GM18508 (cell line): ENCODE measurements at regions not wholly inside any gene's neighbourhood (a gene's known extent, or its start where the extent isn't known, plus 50 kb on each side); places are given as distances from the start of the nearest gene placed in this dataset.

ENCODE experiments used
- ATAC-seq: cut with Tn5 transposase; IDR thresholded peaks from one replicate; pipeline ENCODE4 v1.9.1; 2021; ENCODE audit warnings: moderate number of reproducible peaks; ENCODE audit not compliant: insufficient read depth, unreplicated experiment

DNA sequence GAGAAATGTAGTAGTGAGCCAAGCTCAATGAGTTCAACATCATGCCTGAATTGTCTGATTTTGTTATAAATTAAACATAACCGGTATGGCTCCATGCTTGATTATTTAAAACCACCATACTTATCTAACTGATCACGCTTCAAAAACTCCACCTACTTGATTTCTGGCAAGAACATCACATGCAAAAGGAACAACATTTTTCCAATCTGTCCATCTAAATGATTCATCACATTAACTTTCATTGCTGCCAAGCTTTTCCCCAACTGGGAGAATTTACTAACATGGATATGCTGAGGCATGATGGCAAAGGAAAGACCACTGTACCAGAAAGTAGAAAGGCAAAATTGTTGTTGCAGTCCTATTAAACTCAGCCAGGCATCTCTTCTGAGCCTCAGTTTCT lies 286.8 kb downstream of the TRIB2 start:
- no peak for ATAC-seq

DNA sequence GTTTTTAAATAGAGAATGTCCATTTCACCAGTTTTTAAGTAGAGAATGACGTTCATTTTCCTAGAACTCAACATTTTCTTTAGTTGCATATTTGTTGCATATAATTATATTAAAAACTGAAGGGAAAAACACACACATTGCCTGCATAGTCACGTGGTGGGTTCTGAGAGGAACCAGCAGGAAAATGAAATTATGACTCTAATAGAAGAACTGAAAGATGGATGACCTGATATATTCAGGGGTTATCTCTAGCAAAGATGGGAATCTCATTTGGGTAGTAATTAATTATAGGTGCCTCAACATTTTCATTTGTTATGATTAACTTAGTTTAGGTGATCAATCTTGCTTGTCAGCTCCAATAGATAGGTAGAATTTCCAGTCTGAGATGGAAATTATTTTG lies 288.3 kb downstream of the TRIB2 start:
- no peak for ATAC-seq

DNA sequence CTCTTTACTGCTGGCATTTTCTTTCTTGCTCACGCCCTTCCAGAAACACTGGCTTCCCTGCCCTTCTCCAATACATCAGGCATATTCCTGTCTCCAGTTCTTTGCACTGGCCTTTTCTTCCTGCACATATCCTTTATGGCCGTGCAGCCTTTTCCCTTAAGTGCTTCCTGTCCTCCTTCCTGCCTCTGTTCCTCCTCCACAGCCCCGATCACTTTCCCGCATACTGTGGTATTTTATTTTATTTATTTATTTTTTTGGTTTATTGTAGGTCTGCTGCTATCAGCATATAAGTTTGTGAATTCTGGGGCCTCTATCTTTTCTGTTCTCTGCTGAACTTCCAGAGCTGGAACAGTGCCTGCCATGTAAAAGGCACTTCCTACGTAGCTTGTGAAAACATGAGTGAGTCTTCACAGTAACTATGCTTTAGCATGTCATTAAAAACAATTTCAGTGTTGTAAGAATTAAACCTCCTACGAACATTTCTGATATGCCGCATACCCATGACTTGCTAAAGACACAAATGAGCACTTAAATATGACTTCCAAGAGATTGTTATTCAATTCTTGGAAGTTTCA lies 289.1 kb downstream of the TRIB2 start:
- no peak for ATAC-seq

- ATAC-seq, result no peak
Measured at GRCh38 chr2:13006426-13006825, 289.7 kb downstream of the TRIB2 start.

DNA sequence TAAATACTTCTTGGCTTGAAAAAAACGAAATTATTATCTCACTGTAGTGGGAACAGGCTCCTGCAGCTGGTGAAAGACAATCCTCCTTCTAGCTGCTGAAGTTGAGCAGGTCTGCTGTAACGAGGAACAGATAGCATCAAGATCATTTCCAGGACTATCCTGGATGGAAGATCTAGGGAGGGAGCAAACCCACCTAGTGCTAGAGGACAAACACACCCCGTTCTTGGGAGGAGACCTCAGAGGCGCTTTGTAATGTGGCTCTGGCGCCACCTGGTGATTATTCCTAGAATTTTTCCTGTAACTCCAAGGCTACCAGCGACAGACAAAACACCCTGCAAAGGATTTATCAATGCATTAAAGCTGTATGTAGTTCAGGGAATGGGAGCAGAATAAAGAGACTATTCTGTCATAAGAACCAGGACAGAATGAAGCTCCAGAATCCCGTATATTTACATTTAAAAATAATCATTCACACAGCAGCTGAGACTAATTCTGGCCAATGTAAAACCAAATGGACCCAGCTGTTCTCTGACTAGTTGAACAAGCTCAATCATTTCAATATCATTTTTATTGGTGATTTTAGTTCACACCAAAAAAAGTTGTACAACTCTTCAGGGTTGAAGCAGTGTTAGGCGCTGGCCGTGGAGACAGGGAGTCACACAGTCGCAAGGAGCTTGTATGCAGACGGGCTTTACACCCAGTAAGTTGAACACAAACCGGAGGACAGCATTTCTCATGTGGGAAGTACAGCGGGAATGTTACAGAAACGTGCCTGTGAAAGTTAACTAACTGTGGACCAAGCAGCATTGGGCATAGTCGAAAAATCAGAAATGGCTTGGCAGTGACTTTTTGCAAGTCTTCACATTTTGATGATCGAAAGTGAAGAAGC lies 290.3 kb downstream of the TRIB2 start:
- no peak for ATAC-seq

- no peak for ATAC-seq
Measured at GRCh38 chr2:13009027-13009642, 292.4 kb downstream of the TRIB2 start.

- ATAC-seq, result no peak
Measured at GRCh38 chr2:13010283-13010682, 293.5 kb downstream of the TRIB2 start.

DNA sequence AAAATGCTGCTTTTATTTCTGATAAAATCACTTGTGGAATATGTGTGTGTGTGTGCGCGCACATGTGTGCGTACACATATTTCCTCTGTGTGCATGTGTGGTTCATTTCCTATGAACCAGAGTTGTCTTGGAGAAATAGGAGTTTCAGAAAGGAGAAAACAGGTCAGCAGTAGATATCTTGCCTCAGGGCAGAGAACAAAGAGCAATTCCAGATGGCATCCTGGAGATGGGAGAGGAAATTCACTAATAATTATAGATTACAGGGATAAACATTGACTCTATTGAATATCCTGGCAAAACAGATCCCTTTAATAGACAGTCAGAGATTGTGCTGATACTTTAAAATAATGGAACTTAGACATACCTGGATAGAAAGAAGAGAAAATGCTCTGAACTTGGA lies 298.0 kb downstream of the TRIB2 start:
- no peak for ATAC-seq

GRCh38 chr2:13015532-13016320 lies 299.0 kb downstream of the TRIB2 start:
- no peak for ATAC-seq

DNA sequence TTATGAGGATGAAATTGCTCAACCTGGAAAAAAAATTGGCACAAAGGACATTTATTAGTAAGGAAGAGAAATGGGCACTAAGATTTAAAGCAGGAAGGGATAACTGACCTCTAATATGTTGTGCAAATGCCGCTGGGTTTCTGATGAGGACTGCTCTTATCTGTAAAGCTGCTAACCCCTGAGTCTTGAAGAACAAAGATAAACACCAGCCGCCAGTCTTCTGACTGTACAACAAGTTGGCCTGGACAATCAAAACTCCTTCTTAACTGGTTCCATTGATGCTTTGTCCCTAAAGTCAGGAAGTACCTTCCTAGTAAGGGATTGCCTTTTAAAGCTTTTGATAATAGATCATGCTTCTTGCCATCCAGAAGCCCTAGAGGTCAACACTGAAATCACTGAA lies 301.8 kb downstream of the TRIB2 start:
- ATAC-seq, result no peak

DNA sequence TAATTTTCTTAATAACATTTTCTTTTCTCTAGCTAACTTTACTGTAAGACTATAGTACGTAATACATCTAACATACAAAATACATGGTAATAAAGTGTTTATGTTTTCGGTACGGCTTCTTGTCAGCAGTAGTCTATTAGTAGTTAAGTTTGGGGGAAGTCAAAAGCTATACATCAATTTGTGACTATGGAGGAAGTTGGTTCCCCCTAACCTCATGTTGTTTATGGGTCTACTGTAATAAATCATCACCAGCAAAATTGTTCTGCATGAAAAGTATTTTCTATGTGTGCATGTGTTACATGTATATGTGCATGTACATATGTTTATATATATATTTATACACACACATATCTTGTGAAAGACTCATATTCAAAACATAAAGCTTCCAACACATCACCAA lies 303.0 kb downstream of the TRIB2 start:
- no peak for ATAC-seq

DNA sequence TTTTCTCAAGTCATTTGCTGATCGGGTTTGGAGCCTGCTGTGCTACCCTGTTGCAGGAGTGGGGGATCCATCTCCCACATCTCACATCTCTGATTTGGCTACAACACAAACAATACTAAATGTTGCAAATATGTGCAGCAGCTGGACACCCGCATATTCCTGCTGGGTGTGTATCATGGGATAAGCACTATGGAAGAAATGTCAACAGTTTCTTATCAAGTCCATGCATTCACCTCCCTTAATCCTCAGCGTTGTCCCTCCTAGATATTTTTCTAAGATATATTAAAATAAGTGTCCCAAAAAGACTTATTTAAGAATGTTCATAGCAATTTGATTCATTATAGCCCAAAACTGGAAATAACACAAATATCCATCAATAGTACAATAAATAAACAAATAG lies 303.7 kb downstream of the TRIB2 start:
- no peak for ATAC-seq

DNA sequence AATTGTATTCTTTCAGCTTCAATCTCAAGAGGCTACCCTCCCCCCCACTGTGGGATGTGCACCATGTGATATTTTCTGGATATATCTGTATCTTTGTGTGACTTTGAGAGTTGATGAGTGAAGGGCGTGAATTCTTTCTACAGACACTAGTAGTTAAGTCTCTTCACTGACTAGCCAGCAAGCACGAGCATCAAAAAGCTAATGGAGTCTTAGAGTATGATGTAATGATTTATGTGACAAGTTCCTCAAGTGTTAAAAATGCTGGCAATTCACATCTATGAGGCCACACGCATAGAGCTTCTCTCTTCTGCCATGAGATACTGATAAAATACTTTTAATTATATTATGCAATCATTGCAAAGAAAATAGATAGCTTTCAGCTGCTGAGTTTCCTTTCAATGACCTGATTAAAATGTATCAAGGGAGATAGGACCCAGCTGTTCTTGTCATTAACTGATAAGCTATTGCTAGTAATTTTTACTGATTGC lies 304.8 kb downstream of the TRIB2 start:
- no peak for ATAC-seq

DNA sequence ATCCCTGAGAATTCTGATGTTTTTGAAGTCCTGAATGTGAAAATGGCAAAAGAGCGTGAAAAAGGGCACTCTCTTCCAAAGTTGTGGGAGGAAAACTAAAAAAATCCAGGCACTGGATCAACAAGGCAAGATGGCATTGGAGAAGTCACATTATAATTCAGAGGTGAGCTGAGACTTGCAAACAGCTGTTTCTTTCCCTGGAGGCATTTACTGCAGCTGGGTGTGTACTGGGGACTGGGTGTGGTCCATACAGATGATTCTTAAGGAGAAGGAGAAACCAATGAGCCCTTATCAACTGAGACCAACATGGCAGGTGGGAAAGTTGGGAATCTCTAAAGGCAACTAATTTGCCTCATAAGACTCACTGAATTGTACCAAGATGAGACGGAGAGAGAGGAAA lies 313.9 kb downstream of the TRIB2 start:
- ATAC-seq, result no peak

- no peak for ATAC-seq
Measured at GRCh38 chr2:13034861-13035260, 318.1 kb downstream of the TRIB2 start.

DNA sequence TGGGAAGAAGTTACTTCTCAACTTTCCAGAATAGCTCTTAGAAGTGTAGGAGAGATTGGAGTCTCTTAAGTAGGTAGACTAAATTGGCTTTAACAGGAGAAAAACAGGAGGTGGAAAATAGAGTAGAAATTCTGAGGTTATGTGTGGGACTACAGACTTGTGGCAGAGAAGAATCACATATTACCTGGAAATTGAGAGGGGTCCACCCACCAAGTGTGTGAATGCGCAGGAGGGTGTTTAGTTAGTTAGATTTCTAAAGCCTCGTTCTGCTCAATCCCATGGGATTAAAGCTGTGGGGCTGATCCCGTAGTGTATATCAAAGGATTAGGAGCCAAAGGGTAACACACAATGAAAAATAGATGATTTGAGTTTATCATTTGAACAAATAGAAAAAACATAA lies 319.1 kb downstream of the TRIB2 start:
- no peak for ATAC-seq

DNA sequence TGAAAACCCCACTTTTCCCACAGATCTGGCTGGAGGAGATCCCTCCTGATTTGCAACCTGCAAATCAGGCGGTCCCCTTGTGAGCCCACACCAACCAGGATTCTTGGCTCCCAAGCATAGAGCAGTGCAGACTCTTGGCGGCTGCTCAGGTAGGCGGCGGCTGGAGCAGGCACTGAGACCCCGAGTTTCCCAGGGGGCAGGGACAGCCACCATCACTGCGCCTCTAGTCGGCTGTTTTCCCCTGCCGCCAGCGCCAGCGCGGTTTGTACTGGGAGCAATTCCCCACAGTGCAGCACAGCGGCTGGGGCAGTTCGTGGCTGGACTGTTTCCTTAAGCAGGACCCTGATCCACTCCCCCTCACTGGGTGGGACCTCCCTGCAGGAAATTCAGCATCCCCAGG lies 323.3 kb downstream of the TRIB2 start:
- ATAC-seq, result no peak

GRCh38 chr2:13046557-13047165 lies 329.9 kb downstream of the TRIB2 start:
- no peak for ATAC-seq

DNA sequence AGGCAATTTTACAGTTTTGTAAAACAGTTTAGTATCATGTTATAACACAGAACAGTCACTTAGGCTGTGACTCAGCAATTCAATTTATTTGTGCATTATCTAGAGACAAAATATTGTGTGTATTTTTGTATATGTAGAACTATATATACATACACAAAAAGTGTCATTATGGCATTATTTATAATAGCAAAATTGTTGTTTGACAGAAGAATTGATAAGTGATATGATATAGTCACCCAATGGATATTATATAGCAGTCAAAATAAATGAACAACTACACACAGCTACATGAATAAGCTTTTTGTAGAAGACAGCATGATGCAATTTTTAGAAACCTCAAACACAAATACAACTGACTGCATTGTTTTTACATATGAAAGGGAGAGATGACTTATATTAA lies 334.0 kb downstream of the TRIB2 start:
- no peak for ATAC-seq

- no peak for ATAC-seq
Measured at GRCh38 chr2:13052547-13052946, 335.8 kb downstream of the TRIB2 start.
